ENCODE measurements at regions not wholly inside any gene's neighbourhood (a gene's known extent, or its start where the extent isn't known, plus 50 kb on each side); places are given as distances from the start of the nearest gene placed in this dataset.
"Not testable (repeated sequence)": the region's sequence is repeated elsewhere in the genome, so short reads cannot be mapped to it uniquely, and the experiment has no call there.

DNA sequence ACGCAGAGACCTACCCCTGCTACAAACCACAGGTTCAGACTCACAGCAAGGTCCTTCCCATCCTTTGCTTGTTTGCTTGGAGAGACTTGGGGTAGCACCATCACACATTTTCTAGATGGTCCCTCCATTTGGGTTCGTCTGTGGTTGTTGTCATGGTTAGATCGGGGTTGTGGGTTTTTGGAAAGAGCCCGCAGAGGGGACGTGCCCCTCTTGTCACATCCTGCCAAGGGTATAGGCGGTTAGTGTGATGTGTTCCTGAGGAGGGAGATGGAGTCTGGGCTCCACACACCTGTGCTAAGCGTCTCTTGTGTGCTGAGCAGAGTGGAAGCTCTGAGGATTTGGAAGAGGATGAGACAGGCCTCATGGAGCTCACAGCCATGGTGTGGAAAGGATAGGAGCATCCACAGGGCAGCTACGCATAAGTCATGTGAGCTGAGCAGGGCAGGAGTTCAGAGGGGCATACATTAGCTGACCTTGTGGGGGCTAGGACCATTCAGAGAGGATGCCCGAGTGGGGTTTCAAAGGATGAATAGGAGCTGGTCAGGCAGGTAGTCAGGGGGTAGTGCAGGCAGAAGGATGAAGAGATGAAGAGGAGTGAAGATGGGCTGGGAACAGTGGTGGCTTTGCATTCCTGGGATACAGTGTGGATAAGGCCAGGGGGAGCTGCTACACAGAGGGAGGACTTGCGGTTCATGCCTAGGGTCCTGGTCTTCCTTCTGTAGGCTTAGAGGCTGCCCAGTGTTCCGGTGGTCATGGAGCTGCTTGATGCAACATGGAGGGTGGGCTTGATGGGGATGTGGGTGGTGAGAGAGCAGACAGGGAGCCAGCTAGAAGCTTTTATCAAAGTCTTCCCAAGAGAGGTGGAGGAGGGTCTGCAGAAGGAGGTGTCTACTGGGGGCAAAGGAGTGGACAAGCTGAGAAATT, 62.9 kb downstream of the ACKR3 start:
- DNase-seq = no peak

DNA sequence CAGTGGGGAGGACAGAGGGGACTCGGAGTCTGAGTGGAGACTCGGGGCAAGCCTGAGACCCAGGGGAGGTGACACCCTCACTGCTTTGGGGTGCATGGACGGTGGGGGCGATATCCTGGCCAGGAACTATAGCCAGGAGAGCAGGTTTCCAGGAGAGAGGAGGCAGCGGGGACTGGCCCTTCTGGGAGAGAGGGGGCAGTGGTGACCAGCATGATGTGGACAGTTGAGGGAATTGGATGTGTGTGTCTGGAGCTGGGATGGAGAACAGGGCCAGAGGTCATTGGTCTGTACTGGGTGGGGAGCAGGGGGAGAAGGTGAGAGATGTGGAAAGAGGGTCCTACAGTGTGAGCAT, 63.6 kb downstream of the ACKR3 start:
- DNase-seq = no peak

DNA sequence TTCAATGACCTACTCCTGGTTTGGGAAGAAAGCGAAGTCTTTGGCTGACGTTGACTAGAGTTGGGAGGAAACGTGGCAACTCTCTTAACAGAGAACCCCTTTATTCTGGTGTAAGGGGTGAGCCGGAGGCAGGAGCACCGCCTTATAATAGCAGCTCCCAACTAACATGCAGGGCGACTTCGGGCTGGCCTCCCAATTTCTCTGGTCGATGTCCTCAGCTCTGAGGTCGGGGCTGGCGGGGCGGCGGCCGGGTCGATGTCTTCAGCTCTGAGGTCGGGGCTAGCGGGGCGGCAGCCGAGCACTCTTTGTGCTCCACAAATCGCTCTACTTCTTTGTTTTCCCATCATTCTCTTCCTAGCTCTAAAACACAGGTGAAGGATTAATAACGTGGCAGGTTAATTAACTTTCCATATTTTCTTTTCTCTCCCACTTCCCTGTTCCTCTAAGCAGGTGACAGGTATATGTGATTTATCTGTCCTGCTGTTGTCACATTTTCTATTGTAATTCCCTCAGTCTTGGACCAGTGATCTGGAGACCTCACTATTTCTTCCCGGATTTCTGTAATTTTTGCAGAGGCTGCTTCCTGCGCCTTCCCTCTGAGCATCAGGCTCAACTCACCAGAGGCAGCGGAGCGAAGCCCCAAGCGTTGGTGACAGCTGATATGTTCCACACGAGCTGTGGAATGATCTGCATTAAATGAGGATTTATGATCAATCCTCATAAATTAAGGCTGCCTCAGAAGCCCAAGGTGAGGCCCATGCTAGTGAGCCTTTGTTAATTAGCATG, 64.3 kb downstream of the ACKR3 start:
- DNase-seq = no peak

GRCh38 chr2:236636261-236636660, 66.6 kb downstream of the ACKR3 start:
- DNase-seq = no peak

DNA sequence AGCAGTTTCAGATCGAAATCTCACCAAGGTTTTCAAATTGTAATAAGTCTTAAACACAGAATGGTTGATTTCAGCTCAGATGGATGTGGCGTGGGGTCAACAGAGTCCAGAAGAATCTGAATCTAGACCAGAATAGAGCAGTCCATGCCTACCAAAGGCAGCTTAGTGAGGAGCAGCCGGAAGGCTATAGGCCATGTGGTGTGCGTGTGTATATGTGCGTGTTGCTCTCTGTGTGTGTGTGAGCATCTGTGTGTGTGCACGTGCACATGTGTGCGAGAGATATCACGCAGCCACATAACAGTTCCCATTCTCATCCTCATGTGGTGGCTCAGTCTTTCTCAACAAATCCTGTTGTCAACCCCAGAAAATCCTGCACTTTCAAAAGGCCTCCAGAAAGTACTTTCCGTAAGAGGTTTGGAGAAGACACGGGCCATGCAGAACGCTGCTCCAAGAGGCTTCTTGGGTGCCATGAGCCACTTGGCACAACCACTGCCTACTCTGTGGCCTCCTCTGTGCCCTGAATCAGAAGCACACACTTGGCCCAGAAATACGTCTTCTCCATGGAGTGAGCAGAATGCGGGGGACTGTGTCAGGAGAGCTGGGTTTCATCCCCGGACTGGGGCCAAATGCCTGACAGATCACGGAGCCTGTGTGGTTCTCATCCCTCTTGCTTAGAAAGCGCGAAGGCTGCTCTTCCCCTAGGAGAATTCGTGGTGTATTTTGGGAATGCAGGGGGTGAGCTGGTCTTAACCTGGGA, 67.3 kb downstream of the ACKR3 start:
- DNase-seq = no peak

DNA sequence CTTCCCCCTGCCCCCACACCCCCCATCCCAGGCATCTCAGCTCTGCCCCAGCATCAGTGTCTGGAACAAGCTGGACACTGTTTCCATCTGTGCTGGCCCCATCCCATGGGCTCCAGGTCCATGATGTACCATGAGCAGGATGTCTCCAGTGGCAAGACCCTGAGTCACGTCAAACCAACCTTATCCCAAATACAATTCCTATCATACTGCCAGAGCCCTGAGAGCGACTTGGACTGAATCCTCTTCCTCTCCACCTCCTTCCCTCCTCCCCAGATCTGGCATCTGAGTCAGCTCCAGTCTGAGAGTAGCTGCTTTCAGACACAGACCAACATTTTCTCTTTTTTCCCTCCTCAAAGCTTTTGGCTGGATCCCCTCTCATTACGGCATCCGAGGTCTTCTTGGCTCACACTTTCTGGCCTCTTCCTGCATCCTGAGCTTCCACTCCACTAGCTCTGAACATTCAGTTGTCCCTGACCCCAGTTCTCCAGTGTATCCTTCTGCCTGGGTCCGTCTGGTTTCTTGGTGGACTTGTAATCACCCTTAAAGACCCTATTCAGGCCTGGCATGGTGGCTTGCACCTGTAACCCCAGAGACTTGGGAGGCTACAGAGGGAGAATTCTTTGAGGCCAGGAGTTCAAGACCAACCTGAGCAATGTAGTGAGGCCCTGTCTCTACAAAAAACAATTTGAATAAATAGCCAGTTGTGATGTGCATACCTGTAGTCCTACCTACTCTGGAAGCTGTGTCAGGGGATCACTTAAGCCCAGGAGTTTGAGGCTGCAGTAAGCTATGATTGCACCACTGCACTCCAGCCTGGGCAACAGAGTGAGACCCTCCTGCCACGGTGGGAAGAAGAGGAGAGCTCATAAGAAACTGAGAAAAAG, 68.3 kb downstream of the ACKR3 start:
- no peak for DNase-seq

DNA sequence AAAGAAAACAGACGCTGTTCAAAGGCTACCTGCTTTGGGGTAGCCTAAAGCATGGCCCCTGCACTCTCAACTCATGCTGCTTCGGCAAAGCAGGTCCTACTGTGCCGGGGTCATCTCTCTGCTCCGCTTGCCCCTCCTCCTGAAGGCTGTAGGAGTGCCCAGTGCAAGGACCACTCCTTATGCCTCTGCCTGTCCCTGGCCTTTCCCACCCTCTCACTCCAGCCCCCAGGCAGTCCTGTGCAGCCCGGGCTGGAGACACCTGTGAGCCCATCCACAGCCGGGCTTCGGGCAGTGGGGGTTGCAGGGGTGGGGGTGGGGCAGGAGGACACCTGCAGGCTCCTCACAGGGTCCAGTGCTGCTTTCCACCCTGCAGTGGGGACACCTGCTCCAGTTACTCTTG, 69.1 kb downstream of the ACKR3 start:
- DNase-seq = no peak

- DNase-seq = no peak
Measured at GRCh38 chr2:236639461-236640235, 70.0 kb downstream of the ACKR3 start.

DNA sequence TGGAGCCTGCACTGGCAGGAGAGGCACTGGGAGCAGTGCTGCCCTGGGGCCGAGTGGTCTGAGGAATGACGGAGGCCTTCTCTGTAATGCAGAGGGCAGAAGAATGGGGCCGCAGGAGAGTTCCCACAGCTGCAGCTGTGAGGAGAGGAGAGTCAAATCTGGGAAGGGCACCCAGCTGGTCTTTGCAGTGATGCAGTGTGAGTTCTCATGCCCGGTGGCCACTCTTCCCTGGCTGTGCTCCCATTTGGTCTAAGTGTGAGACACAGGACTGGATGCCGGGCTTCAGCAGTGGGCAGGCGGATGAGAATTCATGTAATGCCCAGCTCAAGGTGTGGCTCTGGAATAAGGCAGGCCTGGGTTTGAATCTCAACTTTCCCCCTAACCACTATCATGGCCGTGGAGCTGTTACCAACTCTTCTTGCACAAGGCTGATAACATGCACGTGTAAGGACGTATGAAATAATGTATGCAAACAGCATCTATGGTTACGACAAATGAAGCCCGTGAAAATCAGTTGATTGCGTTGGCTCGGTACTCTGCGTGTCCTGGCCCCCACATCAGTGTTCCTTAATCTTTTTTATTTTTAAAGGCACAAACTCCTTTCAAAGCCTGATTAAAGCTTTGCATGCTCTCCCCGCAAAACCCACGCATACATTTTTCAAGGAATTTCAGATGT, 71.6 kb downstream of the ACKR3 start:
- DNase-seq = no peak

DNA sequence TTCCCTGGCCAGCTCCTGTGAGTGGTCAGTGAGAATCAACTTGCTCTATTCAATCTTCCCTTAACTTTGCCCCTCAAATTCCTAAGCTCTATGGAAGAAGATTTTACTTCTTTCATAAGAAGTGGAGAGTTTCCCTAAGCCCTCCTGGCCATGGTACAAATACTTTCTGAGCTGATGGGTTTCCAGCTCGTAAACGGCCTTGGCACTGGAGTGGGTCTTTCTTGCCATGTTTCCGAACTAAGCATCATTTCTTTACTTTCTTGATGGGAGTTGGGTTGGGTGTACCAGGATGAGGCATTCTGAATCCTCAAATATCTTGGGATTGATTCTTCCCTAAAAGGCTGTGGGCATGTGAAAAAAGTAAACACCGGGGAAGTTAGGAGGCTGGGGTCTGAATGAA, 72.5 kb downstream of the ACKR3 start:
- peak in 1 of 51 donors; percentile 36 for DNase-seq

- peak in 7 of 51 donors; percentile 9 to 60 (median 29) for DNase-seq
Measured at GRCh38 chr2:236642584-236643291, 73.1 kb downstream of the ACKR3 start.

DNA sequence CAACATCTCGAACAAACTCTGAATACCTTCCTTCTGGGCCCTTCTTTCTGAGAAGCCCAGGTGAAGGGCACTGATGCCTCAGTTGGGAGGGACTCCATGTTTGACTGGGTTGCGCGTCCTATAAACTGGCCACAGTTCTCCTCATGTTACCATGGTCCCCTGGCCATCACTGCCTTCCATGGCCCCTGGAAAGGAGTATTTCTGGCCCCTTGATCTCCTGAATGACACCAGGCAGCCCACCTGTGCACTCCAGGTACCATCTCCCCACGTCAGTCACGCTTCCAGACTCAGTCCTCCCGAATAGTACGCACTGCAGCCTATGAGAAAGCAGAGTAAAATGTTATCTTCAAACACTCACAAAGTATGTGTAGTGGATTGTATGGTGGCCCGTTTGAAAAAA, 73.9 kb downstream of the ACKR3 start:
- no peak for DNase-seq

GRCh38 chr2:236644067-236644466, 74.4 kb downstream of the ACKR3 start:
- no peak for DNase-seq

- DNase-seq = no peak
Measured at GRCh38 chr2:236644502-236644911, 74.9 kb downstream of the ACKR3 start.

DNA sequence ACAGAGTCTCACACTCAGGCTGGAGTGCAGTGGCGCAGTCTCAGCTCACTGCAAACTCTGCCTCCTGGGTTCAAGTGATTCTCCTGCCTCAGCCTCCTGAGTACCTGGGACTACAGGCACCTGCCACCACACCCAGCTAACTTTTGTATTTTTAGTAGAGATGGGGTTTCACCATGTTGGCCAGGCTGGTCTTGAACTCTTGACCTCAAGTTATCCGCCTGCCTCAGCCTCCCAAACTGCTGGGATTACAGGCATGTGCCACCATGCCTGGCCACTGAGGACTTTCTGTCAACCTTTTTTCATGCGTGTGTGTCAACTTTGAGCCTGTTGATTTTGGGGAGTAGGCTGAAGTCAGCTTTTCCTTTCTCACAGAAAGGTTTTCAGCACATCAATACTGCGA, 75.5 kb downstream of the ACKR3 start:
- not testable (repeated sequence) for DNase-seq

- DNase-seq = no peak
Measured at GRCh38 chr2:236646441-236646840, 76.8 kb downstream of the ACKR3 start.

GRCh38 chr2:236646871-236647270, 77.2 kb downstream of the ACKR3 start:
- DNase-seq = no peak

DNA sequence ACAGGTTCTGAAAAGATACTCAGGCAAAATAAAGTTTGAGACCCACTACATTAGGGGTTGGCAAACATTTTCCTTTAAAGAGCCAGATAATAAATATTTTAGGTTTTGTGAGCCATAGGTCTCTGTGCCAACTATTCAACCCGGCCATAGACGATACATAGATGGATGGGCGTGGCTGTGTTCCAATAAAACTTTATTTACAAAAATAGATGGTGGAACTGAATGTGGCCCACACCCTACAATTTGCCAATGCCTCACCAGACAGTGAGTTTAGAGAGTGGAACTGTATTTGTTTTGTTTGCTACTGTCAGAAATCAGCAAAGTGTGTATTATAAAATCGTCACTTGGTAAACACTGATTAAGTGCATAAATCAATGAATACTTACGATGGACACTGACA, 78.0 kb downstream of the ACKR3 start:
- DNase-seq = no peak

GRCh38 chr2:236653863-236654262, 84.2 kb downstream of the ACKR3 start:
- DNase-seq = no peak

Data from hypothalamus (tissue), 51 donors.